Nephron progenitor cell (in vitro differentiated cells): ENCODE measurements at regions not wholly inside any gene's neighbourhood (a gene's known extent, or its start where the extent isn't known, plus 50 kb on each side); places are given as distances from the start of the nearest gene placed in this dataset.
A peak's percentile ranks its signal among the peaks of the same experiment; 100 is the strongest.

Source experiments
- DNase-seq: peaks from one replicate; pipeline ENCODE4 v3.0.0; 2021
- H3K27ac Mint-ChIP-seq: 2 replicates; pipeline ENCODE4 v1.8.0; 2021; ENCODE audit warnings: mild to moderate bottlenecking, moderate library complexity, mixed read lengths
- H3K27me3 Mint-ChIP-seq: 2 replicates; pipeline ENCODE4 v1.8.0; 2021; ENCODE audit warnings: mild to moderate bottlenecking, low read depth, mixed read lengths; ENCODE audit not compliant: poor library complexity
- H3K36me3 Mint-ChIP-seq: 2 replicates; pipeline ENCODE4 v1.8.0; 2021; ENCODE audit warnings: low read depth, mixed read lengths
- H3K4me1 Mint-ChIP-seq: 2 replicates; pipeline ENCODE4 v1.8.0; 2021; ENCODE audit warnings: mixed read lengths
- H3K4me3 Mint-ChIP-seq: 2 replicates; pipeline ENCODE4 v1.8.0; 2021; ENCODE audit warnings: mild to moderate bottlenecking, moderate library complexity, mixed read lengths
- H3K9me3 Mint-ChIP-seq: 2 replicates; pipeline ENCODE4 v1.8.0; 2021; ENCODE audit warnings: mild to moderate bottlenecking, moderate library complexity, mixed read lengths
- CTCF ChIP-seq: fragments of 200-600 bp; sonication (generic); IDR thresholded peaks from 2 replicates; pipeline ENCODE4 v1.5.0; 2021; ENCODE audit warnings: antibody characterized with exemption

- no peak for TF ChIP-seq CTCF
- no peak for DNase-seq
- Mint-ChIP-seq H3K27me3 (peaks cover 4% of the 10 kb centered on the region), H3K4me1 (peaks cover 35% of the 10 kb centered on the region), H3K36me3 (no peaks in the 10 kb centered on the region), H3K9me3 (peaks cover 14% of the 10 kb centered on the region), H3K27ac (peak overlapping the region; percentile 98), H3K4me3 (no peak overlapping the region)
Measured at GRCh38 chr20:11849976-11850670, 67.6 kb upstream of the BTBD3 start.

GRCh38 chr20:11850901-11851300 lies 66.8 kb upstream of the BTBD3 start:
- H3K36me3 Mint-ChIP-seq: no peaks in the 10 kb centered on the region
- peaks cover 33% of the 10 kb centered on the region for H3K4me1 Mint-ChIP-seq
- DNase-seq: no peak
- peaks cover 22% of the 10 kb centered on the region for H3K9me3 Mint-ChIP-seq
- H3K4me3 Mint-ChIP-seq: no peak overlapping the region
- no peak overlapping the region for H3K27ac Mint-ChIP-seq
- peaks cover 4% of the 10 kb centered on the region for H3K27me3 Mint-ChIP-seq
- no peak for TF ChIP-seq CTCF

- no peaks in the 10 kb centered on the region for H3K36me3 Mint-ChIP-seq
- DNase-seq: no peak
- H3K4me3 Mint-ChIP-seq: no peak overlapping the region
- H3K4me1 Mint-ChIP-seq: peaks cover 33% of the 10 kb centered on the region
- no peak for TF ChIP-seq CTCF
- H3K27me3 Mint-ChIP-seq: peaks cover 4% of the 10 kb centered on the region
- peaks cover 18% of the 10 kb centered on the region for H3K9me3 Mint-ChIP-seq
- no peak overlapping the region for H3K27ac Mint-ChIP-seq
Measured at GRCh38 chr20:11851646-11852045, 66.0 kb upstream of the BTBD3 start.

- Mint-ChIP-seq H3K9me3 (peaks cover 13% of the 10 kb centered on the region), H3K4me3 (no peak overlapping the region), H3K36me3 (no peaks in the 10 kb centered on the region), H3K4me1 (peaks cover 33% of the 10 kb centered on the region), H3K27ac (no peak overlapping the region), H3K27me3 (peaks cover 4% of the 10 kb centered on the region)
- TF ChIP-seq CTCF: no peak
- no peak for DNase-seq
Measured at GRCh38 chr20:11852189-11852588, 65.5 kb upstream of the BTBD3 start.

GRCh38 chr20:11852811-11853210 lies 64.9 kb upstream of the BTBD3 start:
- H3K27me3 Mint-ChIP-seq: peaks cover 4% of the 10 kb centered on the region
- H3K4me1 Mint-ChIP-seq: peaks cover 33% of the 10 kb centered on the region
- H3K4me3 Mint-ChIP-seq: no peak overlapping the region
- no peak for TF ChIP-seq CTCF
- DNase-seq: no peak
- H3K36me3 Mint-ChIP-seq: no peaks in the 10 kb centered on the region
- H3K9me3 Mint-ChIP-seq: peaks cover 10% of the 10 kb centered on the region
- H3K27ac Mint-ChIP-seq: no peak overlapping the region

- TF ChIP-seq CTCF: no peak
- Mint-ChIP-seq H3K4me1 (peaks cover 32% of the 10 kb centered on the region), H3K27ac (no peak overlapping the region), H3K36me3 (no peaks in the 10 kb centered on the region), H3K9me3 (peaks cover 10% of the 10 kb centered on the region), H3K4me3 (no peak overlapping the region), H3K27me3 (peaks cover 4% of the 10 kb centered on the region)
- DNase-seq: no peak
Measured at GRCh38 chr20:11853359-11853758, 64.3 kb upstream of the BTBD3 start.
